ENCODE measurements at regions not wholly inside any gene's neighbourhood (a gene's known extent, or its start where the extent isn't known, plus 50 kb on each side); places are given as distances from the start of the nearest gene placed in this dataset.

DNA sequence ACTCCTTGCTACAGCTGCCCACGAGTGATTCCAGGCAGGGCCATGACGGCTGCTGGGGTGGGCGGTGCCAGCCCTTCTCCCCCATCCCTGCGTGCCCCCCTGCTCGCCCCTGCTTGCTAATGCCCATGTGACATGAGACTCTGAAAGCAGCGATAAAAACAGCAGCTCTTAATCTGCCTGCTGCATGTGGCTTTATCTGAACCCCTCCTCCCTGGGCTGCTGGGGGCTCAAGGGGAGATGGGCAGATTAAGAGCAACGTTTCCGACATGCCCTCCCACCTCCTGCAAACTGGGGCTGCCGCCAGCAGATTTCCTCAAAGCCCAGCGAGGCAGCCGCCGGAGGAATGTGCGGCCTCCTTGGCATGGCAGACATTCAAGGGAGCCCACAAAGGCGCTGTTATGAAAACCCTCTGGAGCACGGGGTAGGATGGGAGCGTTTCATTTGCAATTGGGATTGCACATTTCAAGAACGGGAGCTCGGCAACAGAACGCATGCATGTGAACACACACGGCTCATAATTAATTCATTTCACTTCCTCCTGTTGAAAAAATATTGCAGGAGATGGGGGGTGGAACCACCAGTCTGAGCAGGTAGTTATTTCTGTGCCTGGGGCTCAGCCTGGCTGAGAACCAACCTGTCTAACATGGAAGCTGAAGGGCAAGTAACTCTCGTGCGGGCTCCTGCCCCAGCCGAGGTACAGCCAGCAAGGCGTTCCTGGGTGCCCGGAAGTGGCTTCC is 504.2 kb upstream of the PROK2 start:
- peak; percentile 60 for DNase-seq (ENCODE audit: low spot score)
- peaks cover 13% of the 10 kb centered on the region for H3K4me1 ChIP-seq (ENCODE audit: insufficient read depth, low read length, poor library complexity, severe bottlenecking)
- intact Hi-C loops (cut with micrococcal nuclease; ENCODE audit: unreplicated experiment): no loop called here
- CTCF ChIA-PET: no interaction called here
- no peaks in the 10 kb centered on the region for H3K27me3 ChIP-seq (replicated peaks; ENCODE audit: insufficient read depth, low read depth, low read length, poor library complexity)
- no peaks in the 10 kb centered on the region for H3K36me3 ChIP-seq (ENCODE audit: insufficient read depth, low read length, poor library complexity, severe bottlenecking)
- no peak overlapping the region for H3K27ac ChIP-seq (ENCODE audit: low read depth, low read length, poor library complexity, severe bottlenecking)
- no peaks in the 10 kb centered on the region for H3K9me3 ChIP-seq (ENCODE audit: low read depth, low read length, poor library complexity, severe bottlenecking)
- no TSS peak for BruUV-seq (replicated peaks)
- POLR2A ChIA-PET (ENCODE audit: low non-redundant PET): no interaction called here
- H3K4me3 ChIP-seq (ENCODE audit: low read depth, low read length, poor library complexity, severe bottlenecking): no peak overlapping the region
- TF ChIP-seq EZH2 (IDR thresholded peaks at IDR 0.05; ENCODE audit: borderline replicate concordance, low read depth, low read length, poor library complexity, severe bottlenecking): no peak
- TF ChIP-seq, protein P1, sequence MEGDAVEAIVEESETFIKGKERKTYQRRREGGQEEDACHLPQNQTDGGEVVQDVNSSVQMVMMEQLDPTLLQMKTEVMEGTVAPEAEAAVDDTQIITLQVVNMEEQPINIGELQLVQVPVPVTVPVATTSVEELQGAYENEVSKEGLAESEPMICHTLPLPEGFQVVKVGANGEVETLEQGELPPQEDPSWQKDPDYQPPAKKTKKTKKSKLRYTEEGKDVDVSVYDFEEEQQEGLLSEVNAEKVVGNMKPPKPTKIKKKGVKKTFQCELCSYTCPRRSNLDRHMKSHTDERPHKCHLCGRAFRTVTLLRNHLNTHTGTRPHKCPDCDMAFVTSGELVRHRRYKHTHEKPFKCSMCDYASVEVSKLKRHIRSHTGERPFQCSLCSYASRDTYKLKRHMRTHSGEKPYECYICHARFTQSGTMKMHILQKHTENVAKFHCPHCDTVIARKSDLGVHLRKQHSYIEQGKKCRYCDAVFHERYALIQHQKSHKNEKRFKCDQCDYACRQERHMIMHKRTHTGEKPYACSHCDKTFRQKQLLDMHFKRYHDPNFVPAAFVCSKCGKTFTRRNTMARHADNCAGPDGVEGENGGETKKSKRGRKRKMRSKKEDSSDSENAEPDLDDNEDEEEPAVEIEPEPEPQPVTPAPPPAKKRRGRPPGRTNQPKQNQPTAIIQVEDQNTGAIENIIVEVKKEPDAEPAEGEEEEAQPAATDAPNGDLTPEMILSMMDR (conservative IDR thresholded peaks at IDR 0.05; ENCODE audit: low read depth, low read length): no peak

DNA sequence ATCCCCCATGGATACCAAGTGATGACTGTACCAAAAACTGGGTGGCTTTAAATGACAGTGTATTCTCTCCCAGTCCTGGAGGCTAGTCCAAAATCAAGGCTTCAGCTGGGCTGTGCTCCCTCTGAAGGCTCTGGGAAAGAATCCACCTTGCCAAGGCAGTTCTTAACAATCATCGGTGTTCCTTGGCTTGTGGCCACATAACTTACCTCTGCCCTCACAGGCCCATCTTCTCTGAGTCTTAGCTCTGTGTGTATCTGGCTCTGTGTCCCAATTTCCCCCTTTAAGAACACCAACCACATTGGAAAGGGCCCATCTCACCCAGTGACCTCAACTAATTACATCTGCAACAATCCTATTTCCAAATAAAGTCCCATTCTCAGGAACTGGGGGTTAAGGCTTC is 503.0 kb upstream of the PROK2 start:
- BruUV-seq (replicated peaks): no TSS peak

DNA sequence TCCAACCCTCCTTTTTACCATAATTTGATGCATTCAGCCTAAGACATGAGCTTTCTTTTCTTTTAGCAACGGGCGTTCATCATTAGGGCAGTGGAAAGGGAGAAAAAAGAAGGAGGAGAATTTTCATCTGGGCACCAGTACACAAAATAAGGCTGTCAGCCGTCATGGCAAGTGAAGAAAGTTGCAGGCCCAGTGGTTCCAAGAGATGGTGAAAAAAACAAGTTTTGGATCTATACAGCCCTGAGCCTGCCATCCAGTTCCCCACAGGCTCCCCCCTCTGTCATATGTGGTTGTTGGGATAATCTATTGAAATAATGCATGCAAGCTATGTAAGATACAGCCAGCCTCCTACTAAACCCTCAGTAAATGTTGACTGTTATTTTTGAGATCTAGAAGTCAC is 500.6 kb upstream of the PROK2 start:
- H3K36me3 ChIP-seq (ENCODE audit: insufficient read depth, low read length, poor library complexity, severe bottlenecking): no peaks in the 10 kb centered on the region
- ChIA-PET CTCF (no interaction called here), POLR2A (ENCODE audit: low non-redundant PET) (no interaction called here)
- H3K27ac ChIP-seq (ENCODE audit: low read depth, low read length, poor library complexity, severe bottlenecking): no peak overlapping the region
- no TSS peak for BruUV-seq (replicated peaks)
- DNase-seq (ENCODE audit: low spot score): no peak
- no peak for TF ChIP-seq EZH2 (IDR thresholded peaks at IDR 0.05; ENCODE audit: borderline replicate concordance, low read depth, low read length, poor library complexity, severe bottlenecking)
- TF ChIP-seq, protein P1 (conservative IDR thresholded peaks at IDR 0.05; ENCODE audit: low read depth, low read length): no peak
- peaks cover 13% of the 10 kb centered on the region for H3K4me1 ChIP-seq (ENCODE audit: insufficient read depth, low read length, poor library complexity, severe bottlenecking)
- H3K27me3 ChIP-seq (replicated peaks; ENCODE audit: insufficient read depth, low read depth, low read length, poor library complexity): no peaks in the 10 kb centered on the region
- intact Hi-C loops (cut with micrococcal nuclease; ENCODE audit: unreplicated experiment): no loop called here
- H3K9me3 ChIP-seq (ENCODE audit: low read depth, low read length, poor library complexity, severe bottlenecking): no peaks in the 10 kb centered on the region
- no peak overlapping the region for H3K4me3 ChIP-seq (ENCODE audit: low read depth, low read length, poor library complexity, severe bottlenecking)

More for the DNA sequence above, 503.0 kb upstream of the PROK2 start:
- Histone ChIP-seq H3K27ac (ENCODE audit: low read depth, low read length, poor library complexity, severe bottlenecking) (no peak overlapping the region), H3K4me3 (ENCODE audit: low read depth, low read length, poor library complexity, severe bottlenecking) (no peak overlapping the region), H3K4me1 (ENCODE audit: insufficient read depth, low read length, poor library complexity, severe bottlenecking) (peaks cover 13% of the 10 kb centered on the region), H3K27me3 (replicated peaks; ENCODE audit: insufficient read depth, low read depth, low read length, poor library complexity) (no peaks in the 10 kb centered on the region), H3K9me3 (ENCODE audit: low read depth, low read length, poor library complexity, severe bottlenecking) (no peaks in the 10 kb centered on the region), H3K36me3 (ENCODE audit: insufficient read depth, low read length, poor library complexity, severe bottlenecking) (no peaks in the 10 kb centered on the region)
- intact Hi-C loops (cut with micrococcal nuclease; ENCODE audit: unreplicated experiment): no loop called here
- no peak for DNase-seq (ENCODE audit: low spot score)
- ChIA-PET POLR2A (ENCODE audit: low non-redundant PET) (no interaction called here), CTCF (no interaction called here)
- no peak for TF ChIP-seq EZH2 (IDR thresholded peaks at IDR 0.05; ENCODE audit: borderline replicate concordance, low read depth, low read length, poor library complexity, severe bottlenecking)
- TF ChIP-seq, protein P1 (conservative IDR thresholded peaks at IDR 0.05; ENCODE audit: low read depth, low read length): no peak
